Smooth muscle cell (in vitro differentiated cells): ENCODE measurements at regions not wholly inside any gene's neighbourhood (a gene's known extent, or its start where the extent isn't known, plus 50 kb on each side); places are given as distances from the start of the nearest gene placed in this dataset.

Experiments
- DNase-seq: peaks from one replicate; lab custom pipeline; 2025; ENCODE audit not compliant: unreplicated experiment; lab: John Stamatoyannopoulos, UW
- H2AFZ ChIP-seq: fragments of 200-600 bp; sonication (generic); 2 replicates; pipeline ENCODE4 v1.6.0; 2016; ENCODE audit warnings: antibody characterized with exemption, low read depth, mild to moderate bottlenecking
- H3F3A ChIP-seq: fragments of 200-600 bp; sonication (generic); 2 replicates; pipeline ENCODE4 v1.6.0; 2017; ENCODE audit warnings: antibody characterized with exemption, low read depth
- H3K27ac ChIP-seq: fragments of 200-600 bp; sonication (generic); 2 replicates; pipeline ENCODE4 v1.5.1; 2016; ENCODE audit warnings: low read depth, mild to moderate bottlenecking
- H3K27me3 ChIP-seq: fragments of 200-600 bp; sonication (generic); 2 replicates; pipeline ENCODE4 v1.6.1; 2016; ENCODE audit warnings: low read depth, mild to moderate bottlenecking
- H3K36me3 ChIP-seq: fragments of 200-600 bp; sonication (generic); 2 replicates; pipeline ENCODE4 v1.5.1; 2016; ENCODE audit warnings: low read depth
- H3K4me1 ChIP-seq: fragments of 200-600 bp; sonication (generic); 2 replicates; pipeline ENCODE4 v1.5.1; 2016; ENCODE audit warnings: low read depth
- H3K4me2 ChIP-seq: fragments of 200-600 bp; sonication (generic); 2 replicates; pipeline ENCODE4 v1.6.0; 2016; ENCODE audit warnings: mild to moderate bottlenecking
- H3K4me3 ChIP-seq: fragments of 200-600 bp; sonication (generic); 2 replicates; pipeline ENCODE4 v1.5.1; 2016; ENCODE audit warnings: mild to moderate bottlenecking
- H3K79me2 ChIP-seq: fragments of 200-600 bp; sonication (generic); 2 replicates; pipeline ENCODE4 v1.6.0; 2016; ENCODE audit warnings: low read depth, mild to moderate bottlenecking
- H3K9ac ChIP-seq: fragments of 200-600 bp; sonication (generic); 2 replicates; pipeline ENCODE4 v1.6.0; 2016; ENCODE audit warnings: low read depth
- H3K9me3 ChIP-seq: fragments of 200-600 bp; sonication (generic); replicated peaks from 2 replicates; pipeline ENCODE4 v1.5.1; 2016; ENCODE audit warnings: low read depth
- H4K20me1 ChIP-seq: fragments of 200-600 bp; sonication (generic); 2 replicates; pipeline ENCODE4 v1.6.0; 2016; ENCODE audit warnings: low read depth
- CTCF ChIP-seq: fragments of 200-600 bp; sonication (generic); IDR thresholded peaks from 2 replicates; pipeline ENCODE4 v1.5.1; 2017; ENCODE audit warnings: borderline replicate concordance, mild to moderate bottlenecking, antibody characterized with exemption; ENCODE audit not compliant: insufficient read depth, poor library complexity, severe bottlenecking
- WGBS: methylation state at CpG from one replicate; pipeline ENCODE4 v1.1.7; 2016; ENCODE audit warnings: low lambda C conversion rate; 5-methylcytosine and 5-hydroxymethylcytosine counted together

GRCh38 chr12:24591079-24591626 is 357.7 kb downstream of the BCAT1 start:
- WGBS = 71% methylated on average over 4 of the region's 4 CpGs
- peak overlapping the region; percentile 9 for H2AFZ ChIP-seq

GRCh38 chr12:24586293-24586692 is 362.6 kb downstream of the BCAT1 start:
- WGBS = 98% methylated on average over 2 of the region's 2 CpGs
- Histone ChIP-seq H3K4me3 (no peak overlapping the region), H3K4me2 (no peak overlapping the region), H4K20me1 (no peaks in the 10 kb centered on the region), H3K4me1 (no peaks in the 10 kb centered on the region), H3K79me2 (no peaks in the 10 kb centered on the region), H3F3A (no peaks in the 10 kb centered on the region), H3K27me3 (no peaks in the 10 kb centered on the region), H3K9me3 (no peaks in the 10 kb centered on the region), H3K36me3 (no peaks in the 10 kb centered on the region), H3K27ac (no peak overlapping the region), H3K9ac (no peak overlapping the region), H2AFZ (no peak overlapping the region)
- TF ChIP-seq CTCF = no peak
- DNase-seq = no peak

More at GRCh38 chr12:24591079-24591626, 357.7 kb downstream of the BCAT1 start:
- no peaks in the 10 kb centered on the region for H4K20me1 ChIP-seq
- H3K4me1 ChIP-seq = no peaks in the 10 kb centered on the region
- no peaks in the 10 kb centered on the region for H3K36me3 ChIP-seq
- H3K9me3 ChIP-seq = no peaks in the 10 kb centered on the region
- H3K27ac ChIP-seq = no peak overlapping the region
- H3K27me3 ChIP-seq = no peaks in the 10 kb centered on the region
- DNase-seq = no peak
- H3F3A ChIP-seq = no peaks in the 10 kb centered on the region
- no peaks in the 10 kb centered on the region for H3K79me2 ChIP-seq
- no peak overlapping the region for H3K4me2 ChIP-seq
- TF ChIP-seq CTCF = no peak
- no peak overlapping the region for H3K9ac ChIP-seq
- no peak overlapping the region for H3K4me3 ChIP-seq

DNA sequence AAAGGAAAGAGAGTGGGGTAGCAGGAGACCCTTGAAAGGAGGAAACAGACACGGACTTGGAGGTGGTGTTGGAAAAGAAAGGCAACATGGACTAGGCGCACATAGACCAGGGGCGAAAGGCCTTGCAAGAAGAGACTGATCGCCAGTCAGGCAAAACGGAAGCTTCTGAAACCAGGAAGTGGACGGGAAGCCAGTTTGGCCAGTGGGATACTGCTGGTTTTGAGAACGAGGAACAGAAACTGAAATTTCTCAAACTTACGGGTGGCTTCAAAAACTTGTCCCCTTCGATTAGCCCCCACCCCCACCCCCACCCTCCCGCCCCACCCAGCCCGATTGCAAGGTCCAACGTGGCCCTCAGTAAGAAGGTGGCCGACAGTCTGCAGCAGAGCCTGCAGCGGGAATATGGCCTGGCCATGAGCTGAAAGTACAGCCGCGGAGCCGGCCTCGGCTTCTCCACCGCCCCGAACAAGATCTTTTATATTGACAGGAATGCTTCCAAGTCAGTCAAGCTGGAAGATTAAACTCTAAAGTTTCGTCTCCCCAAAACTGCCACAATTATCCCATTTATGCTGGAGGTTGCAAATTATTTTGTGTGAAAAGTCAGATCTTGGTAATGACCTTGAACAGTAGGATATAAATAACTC is 364.7 kb downstream of the BCAT1 start:
- Histone ChIP-seq H3K4me1 (no peaks in the 10 kb centered on the region), H3K4me3 (no peak overlapping the region), H3K9ac (no peak overlapping the region), H4K20me1 (no peaks in the 10 kb centered on the region), H3K36me3 (no peaks in the 10 kb centered on the region), H3K27me3 (no peaks in the 10 kb centered on the region), H3K9me3 (peaks cover 3% of the 10 kb centered on the region), H2AFZ (no peak overlapping the region), H3K79me2 (no peaks in the 10 kb centered on the region), H3F3A (no peaks in the 10 kb centered on the region), H3K27ac (no peak overlapping the region), H3K4me2 (no peak overlapping the region)
- no peak for DNase-seq
- 95% methylated on average over 21 of the region's 21 CpGs for WGBS
- no peak for TF ChIP-seq CTCF

DNA sequence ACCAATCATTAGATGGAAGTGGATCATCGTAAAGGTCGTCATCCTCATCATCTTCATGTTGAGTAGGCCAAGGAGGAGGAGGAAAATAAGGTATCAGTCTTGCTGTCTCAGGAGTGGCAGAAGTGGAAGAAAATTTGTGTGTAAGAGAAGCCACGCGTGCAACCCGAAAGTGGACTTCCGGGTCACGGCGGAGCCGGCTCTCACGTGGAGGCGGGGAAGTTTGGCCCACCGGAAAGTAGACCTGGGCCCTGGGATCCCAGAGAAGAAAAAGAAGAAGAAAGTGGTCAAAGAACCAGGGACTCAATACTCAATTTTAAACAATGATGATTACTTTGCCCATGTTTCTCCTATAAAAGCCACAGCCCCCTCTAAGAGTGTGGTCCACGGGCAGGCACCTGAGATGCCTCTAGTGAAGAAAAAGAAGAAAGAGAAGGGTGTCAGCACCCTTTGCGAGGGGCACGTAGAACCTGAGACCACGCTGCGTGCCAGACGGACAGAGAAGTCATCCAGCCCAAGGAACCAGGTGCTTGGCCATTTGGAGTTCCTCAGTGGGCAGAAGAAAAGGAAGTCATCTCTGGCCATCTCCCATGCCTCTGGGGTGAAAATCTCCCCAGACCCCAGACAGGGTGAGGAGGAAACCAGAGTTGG is 365.8 kb downstream of the BCAT1 start:
- H3F3A ChIP-seq = no peaks in the 10 kb centered on the region
- H4K20me1 ChIP-seq = no peaks in the 10 kb centered on the region
- DNase-seq = no peak
- no peaks in the 10 kb centered on the region for H3K27me3 ChIP-seq
- no peak overlapping the region for H3K27ac ChIP-seq
- H3K36me3 ChIP-seq = no peaks in the 10 kb centered on the region
- no peak overlapping the region for H3K9ac ChIP-seq
- 99% methylated on average over 18 of the region's 18 CpGs for WGBS
- H3K4me3 ChIP-seq = no peak overlapping the region
- no peak overlapping the region for H2AFZ ChIP-seq
- no peaks in the 10 kb centered on the region for H3K79me2 ChIP-seq
- H3K9me3 ChIP-seq = peaks cover 3% of the 10 kb centered on the region
- no peak overlapping the region for H3K4me2 ChIP-seq
- no peaks in the 10 kb centered on the region for H3K4me1 ChIP-seq
- TF ChIP-seq CTCF = no peak
